ENCODE measurements at regions not wholly inside any gene's neighbourhood (a gene's known extent, or its start where the extent isn't known, plus 50 kb on each side); places are given as distances from the start of the nearest gene placed in this dataset.

GRCh38 chr18:51862051-51862715 lies 477.8 kb upstream of the DCC start:
- DNase-seq = no peak

GRCh38 chr18:51864219-51864965 lies 475.6 kb upstream of the DCC start:
- DNase-seq = no peak

- DNase-seq = no peak
These were observed 474.5 kb upstream of the DCC start for GRCh38 chr18:51865538-51865937.

- DNase-seq = no peak
These were observed 472.2 kb upstream of the DCC start for GRCh38 chr18:51867767-51868166.

GRCh38 chr18:51878724-51879123 lies 461.3 kb upstream of the DCC start:
- DNase-seq = no peak

- DNase-seq = no peak
These were observed 460.7 kb upstream of the DCC start for GRCh38 chr18:51879329-51879728.

- no peak for DNase-seq
These were observed 458.6 kb upstream of the DCC start for GRCh38 chr18:51881394-51881793.

- DNase-seq = no peak
These were observed 456.0 kb upstream of the DCC start for GRCh38 chr18:51884039-51884438.

GRCh38 chr18:51890762-51891161 lies 449.2 kb upstream of the DCC start:
- peak in 1 of 2 experiments; percentile 35 for DNase-seq

- no peak for DNase-seq
These were observed 448.1 kb upstream of the DCC start for GRCh38 chr18:51891876-51892275.

- no peak for DNase-seq
These were observed 442.1 kb upstream of the DCC start for GRCh38 chr18:51897884-51898283.

- DNase-seq = no peak
These were observed 432.1 kb upstream of the DCC start for GRCh38 chr18:51907687-51908597.

- no peak for DNase-seq
These were observed 431.4 kb upstream of the DCC start for GRCh38 chr18:51908598-51908944.

GRCh38 chr18:51911584-51911983 lies 428.4 kb upstream of the DCC start:
- DNase-seq = no peak

- no peak for DNase-seq
These were observed 427.6 kb upstream of the DCC start for GRCh38 chr18:51912381-51912780.

- no peak for DNase-seq
These were observed 424.8 kb upstream of the DCC start for GRCh38 chr18:51915176-51915575.

- DNase-seq = no peak
These were observed 418.1 kb upstream of the DCC start for GRCh38 chr18:51921862-51922261.

GRCh38 chr18:51933903-51934302 lies 406.1 kb upstream of the DCC start:
- no peak for DNase-seq

GRCh38 chr18:51936115-51936514 lies 403.9 kb upstream of the DCC start:
- no peak for DNase-seq

- no peak for DNase-seq
These were observed 398.0 kb upstream of the DCC start for GRCh38 chr18:51941999-51942398.

- DNase-seq = no peak
These were observed 396.7 kb upstream of the DCC start for GRCh38 chr18:51943281-51943680.

- peak in 1 of 2 experiments; percentile 20 for DNase-seq
These were observed 393.1 kb upstream of the DCC start for GRCh38 chr18:51946946-51947345.

- DNase-seq = no peak
These were observed 387.2 kb upstream of the DCC start for GRCh38 chr18:51952844-51953243.

- peak in 1 of 2 experiments; percentile 50 for DNase-seq
These were observed 386.5 kb upstream of the DCC start for GRCh38 chr18:51953521-51953920.
